Adrenal gland (tissue), 9 donors: ENCODE measurements at regions not wholly inside any gene's neighbourhood (a gene's known extent, or its start where the extent isn't known, plus 50 kb on each side); places are given as distances from the start of the nearest gene placed in this dataset.

Experiments
- DNase-seq, 7 donors: peaks; one replicate each; pipeline ENCODE4 v3.0.0-alpha.2; 2019 to 2020
- H3K27ac ChIP-seq, 5 donors: fragments of 200-600 bp; sonication (generic) in 4 of 5; 1 replicate in 3 of 5; 2 replicates in 2 of 5; pipeline versions ENCODE4 v1.5.1 to v1.8.0; 2016 to 2020; ENCODE audit warnings: mild to moderate bottlenecking in 1 of 5
- H3K27me3 ChIP-seq: fragments of 200-600 bp; 2 replicates; pipeline ENCODE4 v1.8.0; 2021
- H3K36me3 ChIP-seq, 2 donors: fragments of 200-600 bp; replicated peaks in 1 of 2; 1 replicate in 1 of 2; 2 replicates in 1 of 2; pipeline versions ENCODE4 v1.5.1 to v1.8.0; 2018 to 2022
- H3K4me1 ChIP-seq, 2 donors: fragments of 200-600 bp; replicated peaks in 1 of 2; 1 replicate in 1 of 2; 2 replicates in 1 of 2; pipeline versions ENCODE4 v1.5.1 to v1.8.0; 2018 to 2021
- H3K4me3 ChIP-seq, 4 donors: fragments of 200-600 bp; sonication (generic) in 3 of 4; one replicate each; pipeline ENCODE4 v1.5.1; 2016 to 2018
- H3K9me3 ChIP-seq, 3 donors: fragments of 200-600 bp; sonication (generic) in 1 of 3; replicated peaks in 1 of 3; 1 replicate in 2 of 3; 2 replicates in 1 of 3; pipeline versions ENCODE4 v1.5.1 to v1.8.0; 2016 to 2021
- POLR2A ChIP-seq, 2 donors: fragments of 450-650 bp; IDR thresholded peaks; one replicate each; pipeline ENCODE4 v1.6.1; 2017; ENCODE audit warnings: antibody characterized with exemption in 2 of 2, mild to moderate bottlenecking in 2 of 2, moderate library complexity in 1 of 2
- WGBS, 4 donors: extraction: QIAGEN DNeasy Blood & Tissue Kit in 2 of 4; methylation state at CpG; one replicate each; pipeline versions ENCODE4 v1.1.5 to v1.1.7; 2013 to 2017; 5-methylcytosine and 5-hydroxymethylcytosine counted together
- intact Hi-C, 2 donors: fragments of 100-400 bp; cut with DNase I; formaldehyde crosslinking; loops; one replicate each; pipeline versions ENCODE4 v1.14.1 to v1.15.0; 2022 to 2023
- TF ChIP-seq, protein P1 (sequence below), 6 experiments: fragments of 450-650 bp in 4 of 6; fragments of 200-600 bp in 2 of 6; sonication (generic) in 1 of 6; IDR thresholded peaks; 1 replicate in 5 of 6; 2 replicates in 1 of 6; pipeline versions ENCODE4 v1.5.1 to v1.8.0; 2016 to 2021; ENCODE audit warnings: antibody characterized with exemption in 6 of 6, mild to moderate bottlenecking in 2 of 6, moderate library complexity in 1 of 6
- donor health status: healthy with polysubstance abuse.
- donor health status: Bipolar disorder and iron deficiency.
- donor health status: DM: yes; HTN: yes; CAD: no.
- donor health status: DM: no; HTN: no; CAD: no.
- donor health status: DM: no; HTN: no; CAD: no.

DNA sequence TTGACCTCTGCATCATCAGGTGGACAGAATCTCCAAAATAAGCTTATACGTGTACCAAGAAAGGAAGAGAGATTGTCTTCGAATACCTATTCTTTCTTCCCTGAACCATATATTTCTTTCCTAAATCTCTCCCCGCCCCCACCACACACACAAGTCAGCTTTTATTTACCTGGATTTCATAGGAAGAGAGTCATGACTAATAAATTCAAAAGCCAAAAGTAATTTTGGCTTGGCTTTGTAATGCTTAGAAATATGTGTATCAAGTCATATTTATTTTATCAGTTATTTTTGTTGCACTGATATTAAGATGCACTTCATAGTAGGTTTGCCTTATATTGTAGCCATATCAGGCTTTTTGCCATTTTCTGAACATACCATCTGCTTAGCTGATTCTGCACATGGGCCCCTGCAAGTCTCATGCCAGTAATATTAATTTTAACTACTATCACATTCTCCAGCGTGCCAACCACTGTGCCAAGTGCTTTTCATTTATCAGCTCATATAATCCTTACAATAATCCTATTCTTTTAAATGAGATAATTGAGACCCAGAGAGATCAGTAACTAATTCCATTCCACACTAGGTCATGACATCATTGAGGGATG, 1405.3 kb upstream of the NUDT12 start:
- Histone ChIP-seq H3K27ac (no peak overlapping the region), H3K36me3 (no peaks in the 10 kb centered on the region), H3K4me1 (no peaks in the 10 kb centered on the region), H3K27me3 (no peaks in the 10 kb centered on the region), H3K4me3 (no peak overlapping the region), H3K9me3 (no peaks in the 10 kb centered on the region)
- 81 to 88% (median 84%) methylated on average over 4 of the region's 4 CpGs for WGBS, 4 donors
- TF ChIP-seq POLR2A (IDR thresholded peaks at IDR 0.05): no peak
- TF ChIP-seq, protein P1, sequence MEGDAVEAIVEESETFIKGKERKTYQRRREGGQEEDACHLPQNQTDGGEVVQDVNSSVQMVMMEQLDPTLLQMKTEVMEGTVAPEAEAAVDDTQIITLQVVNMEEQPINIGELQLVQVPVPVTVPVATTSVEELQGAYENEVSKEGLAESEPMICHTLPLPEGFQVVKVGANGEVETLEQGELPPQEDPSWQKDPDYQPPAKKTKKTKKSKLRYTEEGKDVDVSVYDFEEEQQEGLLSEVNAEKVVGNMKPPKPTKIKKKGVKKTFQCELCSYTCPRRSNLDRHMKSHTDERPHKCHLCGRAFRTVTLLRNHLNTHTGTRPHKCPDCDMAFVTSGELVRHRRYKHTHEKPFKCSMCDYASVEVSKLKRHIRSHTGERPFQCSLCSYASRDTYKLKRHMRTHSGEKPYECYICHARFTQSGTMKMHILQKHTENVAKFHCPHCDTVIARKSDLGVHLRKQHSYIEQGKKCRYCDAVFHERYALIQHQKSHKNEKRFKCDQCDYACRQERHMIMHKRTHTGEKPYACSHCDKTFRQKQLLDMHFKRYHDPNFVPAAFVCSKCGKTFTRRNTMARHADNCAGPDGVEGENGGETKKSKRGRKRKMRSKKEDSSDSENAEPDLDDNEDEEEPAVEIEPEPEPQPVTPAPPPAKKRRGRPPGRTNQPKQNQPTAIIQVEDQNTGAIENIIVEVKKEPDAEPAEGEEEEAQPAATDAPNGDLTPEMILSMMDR (IDR thresholded peaks at IDR 0.05): no peak
- intact Hi-C loops: no loop called here
- DNase-seq: no peak

DNA sequence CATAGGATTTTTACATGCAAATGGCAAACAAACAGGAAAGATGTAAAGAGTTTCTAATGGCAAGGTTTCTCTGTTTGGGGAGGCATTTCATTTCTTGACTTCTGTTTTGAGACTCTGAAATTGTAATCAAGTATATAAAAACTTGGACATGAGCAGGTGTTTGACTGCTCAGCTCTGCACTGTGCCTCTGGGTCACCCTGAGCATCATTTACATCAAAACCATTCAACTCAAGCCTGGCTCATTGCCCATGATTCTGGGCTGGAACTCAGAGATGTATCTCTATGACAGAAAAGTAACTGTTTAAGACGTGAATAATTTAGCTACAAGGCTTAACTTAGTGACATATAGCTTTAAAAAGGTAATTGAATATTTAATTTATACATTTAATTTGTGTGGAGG, 1402.4 kb upstream of the NUDT12 start:
- intact Hi-C loops: no loop called here
- DNase-seq: no peak
- Histone ChIP-seq H3K9me3 (no peaks in the 10 kb centered on the region), H3K36me3 (no peaks in the 10 kb centered on the region), H3K4me1 (no peaks in the 10 kb centered on the region), H3K4me3 (no peak overlapping the region), H3K27me3 (no peaks in the 10 kb centered on the region), H3K27ac (no peak overlapping the region)
- TF ChIP-seq, protein P1 (IDR thresholded peaks at IDR 0.05): no peak
- TF ChIP-seq POLR2A (IDR thresholded peaks at IDR 0.05): no peak
- 27 to 50% (median 42%) methylated on average over 1 of the region's 1 CpG for WGBS, 4 donors

DNA sequence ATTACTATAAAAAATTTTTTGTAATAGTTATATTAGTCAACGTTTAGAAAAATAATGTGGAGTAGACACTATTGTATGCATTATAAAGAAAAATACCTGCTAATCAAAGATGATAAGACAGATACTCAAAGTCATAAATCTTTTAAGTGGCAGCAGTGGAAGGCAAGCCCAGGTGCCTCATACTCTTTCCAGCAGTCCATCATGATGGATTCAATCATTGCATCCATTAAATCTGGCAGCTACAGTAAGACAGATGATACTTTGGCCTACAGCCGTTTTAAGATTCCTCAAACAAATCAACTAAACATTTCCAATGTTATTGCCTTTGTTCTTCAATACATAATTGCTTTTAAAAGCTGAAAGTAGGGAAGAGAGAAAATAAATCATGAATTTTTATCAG, 1392.9 kb upstream of the NUDT12 start:
- no peak for TF ChIP-seq POLR2A (IDR thresholded peaks at IDR 0.05)
- intact Hi-C loops: no loop called here

DNA sequence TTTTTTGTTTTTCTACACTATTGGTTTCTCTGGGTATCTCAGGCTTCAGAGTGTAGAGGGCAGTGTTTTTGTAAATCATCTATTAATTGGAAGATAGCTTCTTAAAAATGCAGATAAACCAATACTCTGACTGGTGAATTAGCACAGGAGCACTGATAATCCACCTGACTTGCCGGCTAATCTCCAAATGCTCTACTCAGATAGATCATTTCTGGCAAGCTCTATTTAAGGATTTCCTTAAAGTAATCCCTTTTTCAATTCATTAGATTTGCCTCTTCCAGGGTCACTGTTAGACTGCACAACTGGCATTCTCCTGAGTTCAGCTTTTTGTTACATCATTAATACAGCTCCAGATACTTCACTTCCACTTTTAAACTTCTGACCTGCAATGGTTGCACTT, 1390.3 kb upstream of the NUDT12 start:
- no peak for TF ChIP-seq POLR2A (IDR thresholded peaks at IDR 0.05)
- TF ChIP-seq, protein P1 (IDR thresholded peaks at IDR 0.05): no peak
- H3K4me1 ChIP-seq: no peaks in the 10 kb centered on the region
- intact Hi-C loops: no loop called here
- H3K9me3 ChIP-seq: no peaks in the 10 kb centered on the region
- no peaks in the 10 kb centered on the region for H3K36me3 ChIP-seq
- H3K4me3 ChIP-seq: no peak overlapping the region
- DNase-seq: no peak
- WGBS, 4 donors: 85 to 96% (median 95%) methylated on average over 1 of the region's 1 CpG
- H3K27ac ChIP-seq: no peak overlapping the region
- H3K27me3 ChIP-seq: no peaks in the 10 kb centered on the region

More for the DNA sequence above, 1392.9 kb upstream of the NUDT12 start:
- no peaks in the 10 kb centered on the region for H3K9me3 ChIP-seq
- H3K4me1 ChIP-seq: no peaks in the 10 kb centered on the region
- no peak overlapping the region for H3K27ac ChIP-seq
- no peaks in the 10 kb centered on the region for H3K27me3 ChIP-seq
- no peaks in the 10 kb centered on the region for H3K36me3 ChIP-seq
- DNase-seq: no peak
- WGBS, 4 donors: 49 to 74% (median 61%) methylated on average over 2 of the region's 2 CpGs
- no peak overlapping the region for H3K4me3 ChIP-seq

DNA sequence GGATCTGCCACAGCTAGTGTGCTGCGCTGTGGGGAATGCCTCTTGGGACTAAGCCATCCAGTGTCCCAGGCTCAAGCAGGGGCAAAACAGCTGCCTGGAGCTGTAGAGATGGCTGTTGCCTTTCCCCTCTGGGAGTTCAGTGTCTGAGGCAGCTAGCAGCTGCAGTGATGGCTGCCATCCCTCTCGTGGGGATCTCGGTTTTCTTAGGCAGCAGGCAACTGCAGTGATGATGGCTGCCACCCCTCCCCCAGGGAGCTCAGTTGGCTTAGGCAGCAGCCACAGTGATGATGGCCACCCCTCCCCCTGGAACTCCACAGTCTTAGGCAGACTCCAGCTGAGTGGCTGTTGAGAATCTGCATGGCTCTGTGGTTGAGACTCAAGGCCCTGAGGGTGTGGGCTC, 1389.2 kb upstream of the NUDT12 start:
- Histone ChIP-seq H3K9me3 (no peaks in the 10 kb centered on the region), H3K4me1 (no peaks in the 10 kb centered on the region), H3K4me3 (no peak overlapping the region), H3K36me3 (no peaks in the 10 kb centered on the region), H3K27ac (no peak overlapping the region), H3K27me3 (no peaks in the 10 kb centered on the region)
- no peak for TF ChIP-seq POLR2A (IDR thresholded peaks at IDR 0.05)
- TF ChIP-seq, protein P1 (IDR thresholded peaks at IDR 0.05): no peak
- DNase-seq: no peak
- WGBS, 4 donors: 78 to 89% (median 79%) methylated on average over 2 to 3 of the region's 3 CpGs; no CpG with 5 or more reads in 1 of the 4 donors
- intact Hi-C loops: no loop called here
